ENCODE measurements at regions not wholly inside any gene's neighbourhood (a gene's known extent, or its start where the extent isn't known, plus 50 kb on each side); places are given as distances from the start of the nearest gene placed in this dataset.

- no peak overlapping the region for H3K4me3 ChIP-seq (ENCODE audit: low read length)
- DNase-seq (ENCODE audit: low read depth) = no peak
- no peak for TF ChIP-seq CTCF (conservative IDR thresholded peaks at IDR 0.05; ENCODE audit: low read depth, low read length)
These were observed 131.3 kb downstream of the CYSLTR2 start for GRCh38 chr13:48784916-48785548.

GRCh38 chr13:48790199-48790598, 136.5 kb downstream of the CYSLTR2 start:
- DNase-seq (ENCODE audit: low read depth) = no peak
- no peak for TF ChIP-seq CTCF (conservative IDR thresholded peaks at IDR 0.05; ENCODE audit: low read depth, low read length)
- H3K4me3 ChIP-seq (ENCODE audit: low read length) = no peak overlapping the region

DNA sequence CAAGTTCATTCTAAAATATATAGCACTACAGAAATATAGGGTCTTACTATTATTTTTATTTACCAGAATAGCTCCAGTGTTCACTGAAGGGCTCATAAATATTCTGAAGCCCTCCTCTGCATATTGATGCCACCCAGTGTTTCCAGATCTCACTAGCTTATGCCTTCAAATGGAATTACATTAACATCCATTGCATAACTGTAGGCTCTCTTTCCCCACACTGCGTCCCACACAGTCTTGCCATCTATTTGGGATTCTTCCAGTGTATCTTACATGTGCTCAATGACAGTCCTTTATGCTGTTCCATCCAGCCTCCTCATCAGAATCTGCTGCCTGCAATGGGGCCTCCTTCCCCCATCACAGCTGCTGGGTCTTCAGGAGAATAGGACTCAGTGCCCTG, 137.2 kb downstream of the CYSLTR2 start:
- TF ChIP-seq CTCF (conservative IDR thresholded peaks at IDR 0.05; ENCODE audit: low read depth, low read length) = no peak
- no peak for DNase-seq (ENCODE audit: low read depth)
- H3K4me3 ChIP-seq (ENCODE audit: low read length) = no peak overlapping the region

- DNase-seq (ENCODE audit: low read depth) = peak; percentile 37
- no peak for TF ChIP-seq CTCF (conservative IDR thresholded peaks at IDR 0.05; ENCODE audit: low read depth, low read length)
- H3K4me3 ChIP-seq (ENCODE audit: low read length) = no peak overlapping the region
These were observed 143.4 kb downstream of the CYSLTR2 start for GRCh38 chr13:48797127-48797526.

DNA sequence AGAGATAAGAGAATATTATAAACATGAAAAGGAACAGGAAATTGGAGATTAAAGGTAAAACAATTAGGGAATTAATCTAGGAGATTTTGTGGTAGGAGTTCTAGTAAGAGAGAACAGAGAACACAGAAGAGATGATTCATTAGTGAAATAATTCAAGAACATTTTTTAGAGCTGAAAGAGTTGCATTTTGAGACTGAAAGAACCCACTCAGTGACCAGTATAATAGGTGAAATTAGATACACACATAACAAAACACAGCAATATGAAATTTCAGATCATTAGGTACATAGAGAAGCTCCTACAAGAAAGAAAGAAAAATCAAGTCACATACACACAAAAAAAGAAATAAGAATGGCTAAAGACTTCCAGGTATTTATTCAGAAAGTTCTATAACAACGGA, 144.0 kb downstream of the CYSLTR2 start:
- DNase-seq (ENCODE audit: low read depth) = no peak
- no peak for TF ChIP-seq CTCF (conservative IDR thresholded peaks at IDR 0.05; ENCODE audit: low read depth, low read length)
- no peak overlapping the region for H3K4me3 ChIP-seq (ENCODE audit: low read length)

DNA sequence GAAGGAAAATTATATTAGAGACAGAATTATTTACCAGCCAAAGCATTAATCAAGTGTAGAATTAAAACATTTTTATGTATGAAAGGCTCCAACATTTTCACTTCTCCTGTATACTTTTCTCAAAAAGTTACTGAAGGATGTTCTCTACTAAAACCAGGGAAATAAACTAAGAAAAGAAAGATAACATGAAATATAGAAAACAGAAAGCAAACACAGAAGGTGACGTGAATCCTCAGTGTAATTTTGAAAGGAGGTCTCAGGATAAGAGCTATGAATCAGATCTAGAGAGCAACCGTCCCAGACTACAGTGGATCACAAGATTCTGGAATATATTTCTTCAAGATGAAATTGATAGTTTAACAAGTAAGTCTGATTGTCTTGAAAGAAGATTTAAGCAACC, 144.5 kb downstream of the CYSLTR2 start:
- no peak for DNase-seq (ENCODE audit: low read depth)
- TF ChIP-seq CTCF (conservative IDR thresholded peaks at IDR 0.05; ENCODE audit: low read depth, low read length) = no peak
- H3K4me3 ChIP-seq (ENCODE audit: low read length) = no peak overlapping the region

DNA sequence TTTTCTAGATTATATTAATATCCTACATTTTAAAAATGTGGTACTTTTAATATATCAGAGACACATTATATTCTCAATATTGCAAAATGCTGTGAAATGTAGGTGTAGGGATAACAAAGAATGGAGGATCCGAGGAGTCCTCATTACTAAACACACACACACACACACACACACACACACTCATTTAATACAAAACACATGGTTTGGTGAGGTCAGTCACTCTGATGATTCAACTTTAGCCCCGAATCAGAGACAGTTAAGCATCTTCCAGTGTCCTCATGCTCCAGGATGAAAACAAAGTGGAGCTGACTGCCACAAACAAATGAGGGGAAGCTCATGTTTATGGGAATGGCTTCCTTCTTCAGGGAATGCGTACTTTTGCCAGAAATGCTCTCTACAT, 147.5 kb downstream of the CYSLTR2 start:
- no peak overlapping the region for H3K4me3 ChIP-seq (ENCODE audit: low read length)
- no peak for DNase-seq (ENCODE audit: low read depth)
- no peak for TF ChIP-seq CTCF (conservative IDR thresholded peaks at IDR 0.05; ENCODE audit: low read depth, low read length)

Data from retinal pigment epithelial cell (primary cell).